NCI-H146 treated with DMSO at 0.1 percent for 48 hours (cell line): ENCODE measurements at regions not wholly inside any gene's neighbourhood (a gene's known extent, or its start where the extent isn't known, plus 50 kb on each side); places are given as distances from the start of the nearest gene placed in this dataset.
A peak's percentile ranks its signal among the peaks of the same experiment; 100 is the strongest.
"Not testable (repeated sequence)": the region's sequence is repeated elsewhere in the genome, so short reads cannot be mapped to it uniquely, and the experiment has no call there.

ENCODE experiments used
- DNase-seq: peaks from one replicate; lab custom pipeline; 2025; ENCODE audit not compliant: unreplicated experiment; lab: John Stamatoyannopoulos, UW

DNA sequence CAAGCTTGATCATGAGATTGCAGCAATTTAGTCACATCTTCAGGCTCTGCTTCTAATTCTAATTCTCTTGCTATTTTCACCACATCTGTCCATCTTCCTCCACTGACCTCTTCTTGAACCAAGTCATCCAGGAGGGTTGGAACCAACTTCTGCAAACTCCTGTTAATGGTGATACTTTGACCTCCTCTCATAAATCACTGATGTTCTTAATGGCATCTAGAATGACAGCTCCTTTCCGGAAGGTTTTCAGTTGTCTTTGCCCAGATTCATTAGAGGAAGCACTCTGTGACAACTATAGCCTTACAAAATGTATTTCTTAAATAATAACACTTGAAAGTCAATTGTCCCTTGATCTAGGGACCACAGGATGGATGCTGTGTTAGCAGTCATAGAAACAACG, 136.2 kb downstream of the IGLL1 start:
- DNase-seq, result not testable (repeated sequence)

DNA sequence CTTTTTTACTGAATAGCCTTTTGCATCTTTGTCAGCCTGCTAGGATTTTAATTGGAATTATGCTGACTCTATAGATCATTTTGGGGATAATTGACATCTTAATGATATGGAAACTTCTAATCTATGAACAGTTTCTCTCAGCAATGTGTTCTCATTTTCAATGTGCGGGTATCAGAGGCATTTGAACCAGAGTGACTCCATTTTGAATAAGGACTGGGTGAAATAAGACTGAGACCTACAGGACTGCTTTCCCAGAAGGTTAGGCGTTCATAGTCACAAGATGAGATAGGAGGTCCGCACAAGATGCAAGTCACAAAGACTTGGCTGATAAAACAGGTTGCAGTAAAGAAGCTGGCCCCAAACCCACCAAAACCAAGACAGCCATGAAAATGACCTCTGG, 140.5 kb downstream of the IGLL1 start:
- not testable (repeated sequence) for DNase-seq

DNA sequence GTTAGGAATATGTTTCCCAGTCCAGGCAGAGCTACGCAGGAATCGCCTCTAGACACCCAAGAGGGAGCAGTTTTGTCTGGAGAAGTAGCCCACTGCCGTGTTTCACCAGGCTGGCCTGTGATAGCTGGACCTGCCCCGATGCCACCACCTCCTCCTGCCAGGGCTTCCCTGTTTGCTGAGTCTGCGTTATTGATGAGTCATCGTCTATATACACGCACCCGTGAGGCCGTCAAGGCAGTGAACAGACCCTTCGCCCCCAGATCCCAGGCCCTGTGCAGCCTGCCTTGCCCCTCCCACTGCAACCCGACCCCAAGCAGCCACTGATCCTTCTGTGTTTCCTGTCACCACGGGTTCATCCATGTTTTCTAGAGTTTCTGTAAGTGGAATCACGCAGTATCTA, 141.9 kb downstream of the IGLL1 start:
- no peak for DNase-seq

DNA sequence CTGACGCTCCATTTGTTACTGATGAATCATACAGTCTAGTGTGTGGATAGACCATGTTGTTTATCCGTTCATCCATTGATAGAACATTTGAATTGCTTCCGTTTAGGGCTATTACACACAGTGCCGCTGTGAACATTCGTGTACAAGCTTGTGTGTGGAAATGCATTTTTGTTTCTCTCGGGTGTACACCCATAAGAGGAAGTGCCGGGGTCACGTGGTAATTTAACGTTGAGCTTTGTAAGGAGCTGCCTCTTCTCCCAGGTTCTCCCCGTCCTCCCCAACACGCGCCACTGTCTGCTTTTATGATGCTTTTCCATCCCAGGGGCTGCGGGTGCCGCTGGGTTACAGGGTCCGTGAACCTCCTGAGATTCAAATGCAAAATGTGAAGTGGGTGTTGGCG, 142.3 kb downstream of the IGLL1 start:
- DNase-seq, result no peak

DNA sequence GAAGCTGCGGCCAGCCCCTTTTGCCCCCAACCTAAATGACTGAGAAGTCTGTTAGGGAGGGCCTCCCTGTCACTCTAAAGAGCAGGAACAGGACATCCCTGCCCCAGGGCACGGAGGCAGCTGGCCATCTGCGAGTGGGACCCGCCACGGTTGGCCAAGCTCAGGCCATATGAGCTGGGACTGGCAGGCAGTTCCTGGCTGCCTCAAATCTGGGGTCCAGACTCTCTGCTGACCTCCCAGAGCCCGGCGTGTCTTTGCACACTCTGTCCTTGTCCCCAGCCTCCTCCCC, 143.0 kb downstream of the IGLL1 start:
- DNase-seq, result not testable (repeated sequence)

DNA sequence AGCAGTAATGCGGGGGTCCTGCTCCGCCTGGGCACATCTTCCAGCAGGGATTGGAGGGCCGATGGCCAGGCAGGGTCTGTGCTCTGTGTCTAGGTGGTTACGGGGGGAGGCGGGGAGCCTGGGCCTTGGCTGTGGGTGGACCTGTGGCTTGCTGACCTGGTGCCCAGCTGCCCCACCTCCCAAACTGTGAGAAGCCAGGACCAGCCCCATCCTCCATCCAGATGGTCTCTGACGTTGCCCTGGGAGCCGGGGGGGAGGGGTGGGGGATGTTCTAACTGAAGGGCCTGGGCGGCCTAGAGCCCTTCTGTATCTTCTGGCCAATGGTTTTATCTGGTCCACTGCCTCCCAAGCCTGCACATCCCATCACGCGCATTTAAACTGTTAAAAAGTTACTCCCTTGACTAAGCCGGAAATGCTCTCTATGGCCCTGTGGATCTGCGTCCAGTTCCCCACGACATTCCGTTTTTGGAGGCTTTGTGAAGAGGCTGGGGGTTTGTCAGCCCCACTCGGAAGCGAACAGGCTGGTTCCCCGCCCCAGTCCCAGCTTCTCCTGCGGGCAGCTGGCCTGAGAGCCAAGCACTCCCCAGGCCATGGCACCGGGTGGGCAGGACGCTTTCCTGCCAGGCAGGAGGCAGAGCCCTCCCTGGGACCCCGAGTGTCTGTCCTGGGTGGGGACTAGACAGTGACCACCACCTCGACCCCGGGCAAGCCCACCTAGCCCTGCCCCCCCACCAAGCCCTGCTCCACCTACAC, 143.6 kb downstream of the IGLL1 start:
- DNase-seq, result not testable (repeated sequence)

DNA sequence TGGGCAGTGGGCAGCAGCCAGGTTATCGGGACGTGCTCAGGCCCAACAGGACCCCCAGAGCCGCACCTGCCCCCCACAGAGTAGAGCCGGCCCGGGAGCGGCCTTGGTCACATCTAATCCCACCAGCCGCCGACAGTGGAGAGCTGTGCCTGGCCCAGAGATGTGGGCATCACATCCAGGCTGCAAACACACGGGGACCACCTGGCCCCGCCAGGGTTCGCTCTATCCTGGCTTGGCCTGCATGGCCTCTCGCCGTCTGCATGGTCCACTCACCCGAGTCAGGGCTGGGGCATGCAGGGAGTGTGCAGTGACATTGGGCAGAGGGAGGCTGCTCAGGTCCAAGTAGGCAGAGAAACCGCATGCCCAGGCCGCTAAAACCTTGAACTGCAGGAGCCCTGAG, 144.9 kb downstream of the IGLL1 start:
- DNase-seq, result not testable (repeated sequence)

DNA sequence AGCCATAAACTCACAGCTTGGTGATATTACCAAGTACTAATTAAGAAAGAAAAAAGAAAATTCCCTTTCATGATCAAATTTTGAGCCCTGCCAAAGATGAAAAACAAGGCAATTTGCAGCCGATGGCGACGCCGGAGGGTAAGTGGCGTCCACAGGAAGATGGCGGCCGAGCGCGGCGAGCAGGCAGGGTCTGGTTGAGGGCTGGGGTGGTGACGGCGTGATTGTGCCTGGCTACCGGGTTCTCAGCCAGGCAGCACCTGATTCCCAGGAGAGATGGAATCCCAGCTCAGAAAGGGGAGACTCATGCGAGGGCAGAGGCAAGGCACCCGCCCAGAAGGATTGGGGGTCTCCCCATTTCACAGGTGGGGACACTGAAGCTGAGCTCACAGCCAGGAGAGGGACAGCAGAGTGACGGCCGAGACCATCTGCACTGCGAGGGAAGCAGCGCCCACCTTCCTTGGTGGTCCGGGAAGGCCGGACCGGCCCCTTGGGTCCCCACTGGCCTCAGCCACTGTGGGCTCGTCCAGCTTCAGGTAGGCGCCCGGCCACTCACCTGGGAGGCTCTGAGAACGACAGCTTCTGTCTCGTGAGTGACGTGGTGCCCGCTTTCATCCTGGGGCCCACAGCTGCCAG, 145.8 kb downstream of the IGLL1 start:
- DNase-seq, result not testable (repeated sequence)

DNA sequence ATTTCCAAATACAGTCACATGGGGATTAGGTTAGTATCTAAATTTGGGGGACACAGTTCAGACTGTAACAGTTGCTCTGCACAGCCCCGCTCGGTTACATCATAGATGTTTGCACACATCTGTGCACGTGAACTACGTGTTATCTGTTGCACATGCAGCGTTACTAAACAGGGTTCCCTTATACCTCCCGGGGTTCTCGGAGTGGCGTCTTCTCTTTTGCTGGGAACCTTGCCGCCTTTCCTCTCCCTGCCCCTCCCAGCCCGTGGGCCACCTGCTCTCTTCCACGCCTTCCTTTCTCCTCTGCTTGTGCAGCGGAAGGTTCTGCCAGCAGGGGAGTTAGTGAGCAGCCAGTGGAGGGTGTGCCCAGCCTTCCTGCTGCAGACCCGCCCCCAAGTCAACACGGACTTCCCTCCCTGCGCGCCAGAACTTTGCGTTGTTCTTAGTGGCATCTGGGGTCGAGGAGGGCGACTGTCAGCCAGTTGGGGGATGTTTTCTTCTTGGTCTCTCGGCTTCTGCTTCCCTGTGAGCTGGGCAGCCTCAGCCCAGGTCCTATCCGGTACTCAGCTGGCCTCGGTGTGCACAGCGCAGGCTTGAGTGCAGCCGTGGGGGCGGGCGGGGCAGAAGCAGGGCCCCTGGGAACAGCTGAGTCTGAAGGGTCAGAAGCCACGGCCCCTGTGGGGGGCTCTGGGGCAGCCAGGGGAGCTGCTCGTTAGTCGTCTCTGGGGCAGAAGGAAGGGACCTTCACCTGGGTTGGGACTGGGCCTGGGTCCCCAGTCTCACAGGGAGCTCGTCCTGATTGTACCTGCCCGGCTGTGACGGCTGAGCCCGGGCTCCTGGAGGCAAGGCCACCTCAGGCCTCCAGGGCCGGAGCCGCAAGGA, 146.7 kb downstream of the IGLL1 start:
- peak; percentile 10 for DNase-seq

DNA sequence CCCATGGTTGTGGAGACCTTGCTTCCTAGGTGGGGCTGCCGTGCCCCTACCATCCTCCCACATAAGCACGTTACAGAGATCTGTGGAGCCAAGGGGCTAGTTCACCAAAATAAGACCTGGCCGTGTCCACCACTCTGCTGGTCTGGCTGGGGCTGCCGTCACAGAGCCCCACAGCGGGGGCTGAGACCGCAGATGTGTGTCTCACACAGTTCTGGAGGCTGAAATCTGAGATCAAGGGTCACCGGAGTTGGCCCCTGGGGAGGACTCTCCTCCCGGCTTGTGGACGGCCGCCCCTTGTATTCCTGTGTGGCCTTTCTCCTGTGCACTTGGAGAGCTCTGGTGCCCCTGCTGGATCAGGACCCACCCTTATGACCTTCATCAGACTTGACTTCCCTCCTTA, 147.4 kb downstream of the IGLL1 start:
- not testable (repeated sequence) for DNase-seq

DNA sequence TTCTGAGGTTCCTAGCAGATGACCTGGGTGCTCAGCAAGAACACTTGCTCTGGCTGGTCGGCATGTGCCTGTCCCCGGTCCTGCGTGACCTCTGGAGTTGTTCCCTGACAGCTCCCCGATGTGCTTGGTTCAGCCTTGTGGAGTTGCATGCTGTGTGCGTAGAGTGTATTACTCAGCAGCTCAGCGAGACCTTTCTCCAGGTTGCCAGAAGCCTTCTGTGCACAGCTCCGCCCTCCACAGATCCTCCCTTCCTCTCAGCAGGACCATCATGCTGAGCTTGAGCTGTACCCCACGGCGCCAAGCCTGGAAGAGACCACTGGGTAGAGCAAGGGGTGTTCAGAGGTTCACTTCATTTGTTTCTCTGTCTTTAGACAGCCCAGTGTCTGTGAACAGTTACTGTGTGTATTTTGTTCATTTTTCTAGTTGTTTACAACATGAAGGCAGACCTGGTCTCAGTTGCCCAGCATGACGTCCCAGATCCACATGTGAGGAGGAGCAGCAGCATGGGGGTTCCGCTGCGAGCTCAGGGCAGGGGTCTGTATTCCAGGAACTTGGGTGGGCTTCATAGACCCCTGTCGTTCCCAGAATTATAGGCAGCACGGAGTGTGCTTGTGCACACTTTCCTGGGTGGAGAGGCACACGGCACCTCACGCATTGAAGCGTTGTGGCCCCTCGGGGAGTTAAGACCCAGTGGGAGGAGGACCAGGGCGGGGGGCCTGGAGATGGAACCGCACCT, 148.6 kb downstream of the IGLL1 start:
- DNase-seq, result no peak

DNA sequence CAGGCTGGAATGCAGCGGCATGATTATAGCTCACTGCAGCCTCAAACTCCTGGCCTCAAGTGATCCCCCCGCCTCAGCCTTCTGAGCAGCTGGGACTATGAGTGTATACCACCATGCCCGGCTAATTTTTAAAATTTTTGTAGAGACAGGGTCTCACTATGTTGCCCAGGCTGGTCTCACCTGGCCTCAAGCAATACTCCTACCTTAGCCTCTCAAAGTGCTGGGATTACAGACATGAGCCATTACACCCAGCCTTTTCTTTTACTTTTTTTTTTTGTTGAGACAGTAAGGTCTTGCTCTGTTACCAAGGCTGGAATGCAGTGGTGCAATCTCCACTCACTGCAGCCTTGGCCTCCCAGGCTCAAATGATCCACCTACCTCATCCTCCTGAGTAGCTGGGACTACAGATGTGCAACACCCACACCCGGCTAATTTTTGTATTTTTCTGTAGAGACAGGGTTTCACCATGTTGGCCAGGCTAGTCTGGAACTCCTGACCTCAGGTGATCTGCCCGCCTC, 155.5 kb downstream of the IGLL1 start:
- not testable (repeated sequence) for DNase-seq

DNA sequence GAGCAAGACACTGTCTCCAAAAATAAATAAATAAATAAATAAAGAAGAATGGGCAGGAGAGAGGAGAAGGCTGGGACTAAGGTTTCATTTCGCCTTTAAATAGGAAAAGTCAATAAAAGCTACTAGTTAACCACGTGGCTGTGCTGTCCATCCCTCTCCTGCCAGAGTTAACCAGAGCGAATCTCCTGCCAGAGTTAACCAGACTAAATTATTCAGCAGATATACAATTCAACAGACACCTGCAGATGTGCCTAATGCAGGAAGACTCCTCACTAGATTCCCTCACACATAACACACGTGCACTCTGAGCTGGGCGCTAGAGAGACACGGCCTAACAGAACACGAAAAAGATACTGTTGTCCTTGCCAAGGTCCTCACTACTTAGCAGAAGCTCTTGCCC, 156.1 kb downstream of the IGLL1 start:
- DNase-seq, result no peak

DNA sequence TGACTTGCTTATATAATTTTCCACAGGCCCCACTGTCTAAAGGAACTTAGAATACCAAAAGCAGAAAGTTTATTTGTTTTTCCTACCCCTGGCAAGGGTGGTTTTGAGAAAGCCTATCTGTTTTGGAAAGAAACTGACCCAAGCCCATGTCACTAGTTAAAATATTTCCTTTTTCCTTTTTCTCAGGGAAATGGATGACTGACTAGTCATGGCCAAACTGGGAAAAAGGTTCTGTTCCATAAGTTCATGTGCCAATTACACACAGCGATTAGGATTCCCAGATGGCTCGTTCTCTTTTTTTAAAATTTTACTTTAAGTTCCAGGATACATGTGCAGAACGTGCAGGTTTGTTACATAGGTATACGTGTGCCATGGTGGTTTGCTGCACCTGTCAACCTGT, 157.8 kb downstream of the IGLL1 start:
- not testable (repeated sequence) for DNase-seq

DNA sequence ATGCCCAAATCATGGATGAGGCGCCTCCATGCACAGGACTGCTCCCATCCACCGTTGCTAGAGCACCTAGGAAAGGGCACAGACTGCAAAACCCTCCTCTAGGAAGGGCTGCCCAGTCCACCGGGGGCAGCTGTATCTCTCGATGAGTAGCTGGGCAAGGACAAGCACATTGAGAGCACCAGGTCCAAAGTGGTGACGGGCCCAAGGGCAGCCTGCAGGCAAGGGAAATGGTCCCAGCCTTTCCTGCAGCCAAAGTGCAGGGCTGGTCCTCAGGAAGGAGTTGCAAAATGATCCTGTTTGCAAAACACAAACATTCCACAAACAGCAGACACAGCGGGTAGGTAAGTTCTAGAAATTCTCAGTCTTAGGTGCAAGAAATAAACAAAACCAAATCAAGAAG, 158.8 kb downstream of the IGLL1 start:
- DNase-seq, result not testable (repeated sequence)

DNA sequence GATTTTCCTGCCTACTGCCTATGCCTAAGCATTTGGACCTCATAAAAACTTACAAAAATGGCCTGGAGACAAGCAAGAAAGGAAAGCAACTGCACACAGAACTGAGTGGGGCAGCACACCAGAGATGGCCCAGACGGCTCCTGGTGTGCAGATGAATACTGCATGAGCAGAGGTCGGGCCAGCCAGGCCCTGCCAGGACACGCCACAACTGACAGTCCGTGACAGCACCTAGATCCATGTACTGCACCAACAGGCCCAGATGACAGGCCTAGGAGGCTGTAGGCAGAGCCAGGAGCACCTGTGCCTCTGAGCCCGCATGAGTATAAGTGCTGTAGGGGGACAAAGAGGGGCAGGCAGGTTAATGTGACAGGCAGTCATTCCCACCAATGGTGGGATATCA, 160.2 kb downstream of the IGLL1 start:
- no peak for DNase-seq

DNA sequence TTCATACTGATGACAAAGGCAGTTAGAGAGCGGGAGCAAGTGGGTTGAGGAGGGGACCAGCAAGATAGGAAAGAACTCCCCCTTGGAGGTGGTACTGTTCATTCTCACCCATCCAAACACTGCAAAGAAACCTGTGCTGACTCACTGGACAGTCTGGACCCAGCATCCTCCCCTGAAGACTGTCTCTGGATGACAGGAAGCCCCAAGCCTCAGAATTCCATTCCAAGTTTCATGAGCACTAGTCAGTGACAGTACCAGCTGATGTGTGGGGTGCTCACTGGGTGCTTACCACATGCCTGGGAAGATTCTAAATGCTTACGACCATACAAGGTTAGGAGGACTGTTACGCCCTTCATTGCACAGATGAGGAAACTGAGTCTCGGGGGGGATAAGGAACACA, 160.9 kb downstream of the IGLL1 start:
- no peak for DNase-seq

DNA sequence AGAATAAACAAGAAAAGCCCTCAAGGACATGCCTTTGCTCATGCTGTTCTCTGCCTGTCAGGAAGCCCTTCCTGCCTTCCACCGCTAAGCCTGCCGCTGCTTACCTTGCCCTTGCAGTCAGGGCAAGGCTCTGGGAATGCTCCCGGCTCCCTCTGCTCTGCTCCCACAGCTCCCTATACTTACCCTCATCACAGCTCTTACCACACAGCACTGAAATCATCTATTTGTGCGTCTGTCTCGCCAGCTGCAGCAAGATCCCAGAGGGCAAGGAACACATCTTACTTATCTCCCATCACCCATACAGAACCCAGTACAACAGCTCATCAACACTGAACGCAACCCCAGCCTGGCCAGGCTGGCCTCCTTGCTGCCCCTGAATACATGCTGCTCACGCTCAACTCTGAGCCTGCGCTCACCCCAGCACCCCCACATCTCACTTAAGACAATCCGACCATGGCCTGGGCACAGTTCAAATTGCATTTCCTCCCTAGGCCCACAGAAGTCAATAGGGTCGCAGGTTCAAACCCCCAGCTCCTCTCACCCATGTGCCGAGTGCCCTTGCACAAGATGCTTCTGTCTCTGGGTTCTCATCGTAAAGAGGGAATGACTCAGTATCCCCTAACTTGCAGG, 161.8 kb downstream of the IGLL1 start:
- no peak for DNase-seq

DNA sequence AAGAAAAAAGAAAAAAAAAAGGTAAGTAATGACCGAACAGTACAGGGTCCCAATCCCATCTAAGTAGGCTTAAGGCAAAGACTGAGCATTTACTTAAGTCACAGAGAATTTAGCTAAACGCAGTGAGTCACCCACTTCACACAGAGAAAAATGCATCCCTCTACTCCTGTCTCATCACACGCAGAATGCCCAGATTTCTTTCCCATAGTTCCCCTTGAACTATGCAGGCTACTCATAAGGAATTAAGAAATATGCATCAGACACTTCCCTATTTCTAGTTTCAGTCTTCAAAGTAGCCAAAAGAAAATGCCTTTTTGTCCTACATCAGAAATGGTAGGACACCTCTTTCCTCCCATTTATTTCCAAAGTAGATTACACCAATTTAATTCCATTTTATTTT, 162.8 kb downstream of the IGLL1 start:
- DNase-seq, result not testable (repeated sequence)

DNA sequence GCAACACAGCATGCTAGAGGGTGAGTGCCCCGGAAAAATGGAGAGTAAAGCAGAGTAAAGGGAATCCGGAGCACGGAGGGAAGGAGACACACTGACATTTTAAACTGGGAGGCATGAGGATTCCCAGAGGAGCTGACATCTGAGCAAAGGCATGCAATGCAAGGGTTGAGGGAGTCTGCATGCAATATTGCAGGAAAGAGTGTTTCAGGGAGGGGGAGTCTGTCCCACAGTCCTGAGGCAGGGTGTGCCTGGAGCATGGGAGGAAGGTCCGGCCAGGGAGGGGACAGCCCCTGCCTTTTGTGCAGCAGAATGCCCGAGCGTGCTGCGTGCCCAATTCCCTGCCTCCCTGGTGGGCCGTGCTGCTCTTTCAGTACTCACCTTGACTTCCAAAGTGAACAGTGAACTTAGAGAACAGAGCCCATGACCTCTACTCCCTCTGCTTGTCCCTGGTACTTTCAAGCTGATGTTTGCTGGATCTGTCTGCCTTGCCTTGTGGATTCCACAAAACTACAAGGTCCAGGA, 163.9 kb downstream of the IGLL1 start:
- DNase-seq, result not testable (repeated sequence)
